Large intestine (tissue), 3 donors: ENCODE measurements at regions not wholly inside any gene's neighbourhood (a gene's known extent, or its start where the extent isn't known, plus 50 kb on each side); places are given as distances from the start of the nearest gene placed in this dataset.

Experiments used
- DNase-seq, 2 donors: peaks; one replicate each; pipeline versions ENCODE4 v3.0.0 to v3.0.0-alpha.2; 2013
- H3K27ac ChIP-seq: one replicate; pipeline ENCODE4 v1.5.1; 2013; ENCODE audit warnings: low read length
- H3K27me3 ChIP-seq: 2 replicates; pipeline ENCODE4 v1.6.1; 2013; ENCODE audit warnings: low read length; ENCODE audit not compliant: control insufficient read depth, insufficient read depth
- H3K36me3 ChIP-seq: 2 replicates; pipeline ENCODE4 v1.6.1; 2013; ENCODE audit warnings: low read length; ENCODE audit not compliant: control insufficient read depth, insufficient read depth
- H3K4me1 ChIP-seq: one replicate; pipeline ENCODE4 v1.6.1; 2013; ENCODE audit warnings: low read length; ENCODE audit not compliant: control insufficient read depth, insufficient read depth
- H3K4me3 ChIP-seq: one replicate; pipeline ENCODE4 v1.5.1; 2013; ENCODE audit warnings: low read length
- H3K9me3 ChIP-seq: one replicate; pipeline ENCODE4 v1.6.1; 2013; ENCODE audit warnings: mild to moderate bottlenecking, low read depth, low read length, moderate library complexity; ENCODE audit not compliant: control insufficient read depth
- WGBS: methylation state at CpG from one replicate; pipeline ENCODE4 v1.1.5; 2013; ENCODE audit warnings: low lambda C conversion rate; ENCODE audit not compliant: insufficient coverage; 5-methylcytosine and 5-hydroxymethylcytosine counted together

GRCh38 chrY:7736847-7737365 lies 825.4 kb upstream of the AMELY start:
- H3K4me1 ChIP-seq = no peaks in the 10 kb centered on the region
- no peak for DNase-seq
- no peak overlapping the region for H3K27ac ChIP-seq
- H3K4me3 ChIP-seq = no peak overlapping the region
- no peaks in the 10 kb centered on the region for H3K27me3 ChIP-seq
- no CpG with 5 or more reads among the region's 1 CpG for WGBS
- H3K36me3 ChIP-seq = no peaks in the 10 kb centered on the region
- H3K9me3 ChIP-seq = no peaks in the 10 kb centered on the region

GRCh38 chrY:7731651-7732050 lies 820.1 kb upstream of the AMELY start:
- no peak overlapping the region for H3K4me3 ChIP-seq
- no peak overlapping the region for H3K27ac ChIP-seq
- H3K36me3 ChIP-seq = no peaks in the 10 kb centered on the region
- H3K9me3 ChIP-seq = no peaks in the 10 kb centered on the region
- DNase-seq = no peak
- H3K4me1 ChIP-seq = no peaks in the 10 kb centered on the region
- no CpG with 5 or more reads among the region's 1 CpG for WGBS
- no peaks in the 10 kb centered on the region for H3K27me3 ChIP-seq

GRCh38 chrY:7730664-7731063 lies 819.1 kb upstream of the AMELY start:
- no peaks in the 10 kb centered on the region for H3K4me1 ChIP-seq
- no CpG with 5 or more reads among the region's 2 CpGs for WGBS
- no peaks in the 10 kb centered on the region for H3K36me3 ChIP-seq
- no peaks in the 10 kb centered on the region for H3K27me3 ChIP-seq
- no peaks in the 10 kb centered on the region for H3K9me3 ChIP-seq
- DNase-seq = no peak
- no peak overlapping the region for H3K27ac ChIP-seq
- no peak overlapping the region for H3K4me3 ChIP-seq

- Histone ChIP-seq H3K4me3 (no peak overlapping the region), H3K9me3 (no peaks in the 10 kb centered on the region), H3K4me1 (no peaks in the 10 kb centered on the region), H3K27me3 (no peaks in the 10 kb centered on the region), H3K36me3 (no peaks in the 10 kb centered on the region), H3K27ac (no peak overlapping the region)
- no CpG with 5 or more reads among the region's 2 CpGs for WGBS
- DNase-seq = no peak
These were observed 818.5 kb upstream of the AMELY start for GRCh38 chrY:7730071-7730470.

GRCh38 chrY:7729318-7730011 lies 817.9 kb upstream of the AMELY start:
- Histone ChIP-seq H3K4me1 (no peaks in the 10 kb centered on the region), H3K27me3 (no peaks in the 10 kb centered on the region), H3K9me3 (no peaks in the 10 kb centered on the region), H3K4me3 (no peak overlapping the region), H3K27ac (no peak overlapping the region), H3K36me3 (no peaks in the 10 kb centered on the region)
- no peak for DNase-seq
- WGBS = no CpG with 5 or more reads among the region's 8 CpGs

- H3K27ac ChIP-seq = no peak overlapping the region
- H3K36me3 ChIP-seq = no peaks in the 10 kb centered on the region
- no peak overlapping the region for H3K4me3 ChIP-seq
- no peaks in the 10 kb centered on the region for H3K27me3 ChIP-seq
- no peak for DNase-seq
- no CpG with 5 or more reads among the region's 2 CpGs for WGBS
- no peaks in the 10 kb centered on the region for H3K9me3 ChIP-seq
- no peaks in the 10 kb centered on the region for H3K4me1 ChIP-seq
These were observed 817.4 kb upstream of the AMELY start for GRCh38 chrY:7728935-7729317.

- WGBS = no CpG with 5 or more reads among the region's 4 CpGs
- Histone ChIP-seq H3K27ac (no peak overlapping the region), H3K36me3 (no peaks in the 10 kb centered on the region)
These were observed 814.4 kb upstream of the AMELY start for GRCh38 chrY:7725791-7726460.

GRCh38 chrY:7723991-7724632 lies 812.6 kb upstream of the AMELY start:
- Histone ChIP-seq H3K36me3 (no peaks in the 10 kb centered on the region), H3K27me3 (no peaks in the 10 kb centered on the region), H3K4me1 (no peaks in the 10 kb centered on the region), H3K27ac (no peak overlapping the region), H3K9me3 (no peaks in the 10 kb centered on the region), H3K4me3 (no peak overlapping the region)
- DNase-seq = no peak
- no CpG with 5 or more reads among the region's 1 CpG for WGBS

More at GRCh38 chrY:7725791-7726460, 814.4 kb upstream of the AMELY start:
- Histone ChIP-seq H3K4me1 (no peaks in the 10 kb centered on the region), H3K4me3 (no peak overlapping the region), H3K9me3 (no peaks in the 10 kb centered on the region), H3K27me3 (no peaks in the 10 kb centered on the region)
- no peak for DNase-seq

GRCh38 chrY:7723127-7723526 lies 811.6 kb upstream of the AMELY start:
- Histone ChIP-seq H3K9me3 (no peaks in the 10 kb centered on the region), H3K4me1 (no peaks in the 10 kb centered on the region), H3K36me3 (no peaks in the 10 kb centered on the region), H3K4me3 (no peak overlapping the region), H3K27ac (no peak overlapping the region), H3K27me3 (no peaks in the 10 kb centered on the region)
- no CpG with 5 or more reads among the region's 2 CpGs for WGBS
- DNase-seq = no peak

GRCh38 chrY:7722566-7722965 lies 811.0 kb upstream of the AMELY start:
- H3K4me3 ChIP-seq = no peak overlapping the region
- H3K27ac ChIP-seq = no peak overlapping the region
- H3K9me3 ChIP-seq = no peaks in the 10 kb centered on the region
- no peaks in the 10 kb centered on the region for H3K4me1 ChIP-seq
- DNase-seq = no peak
- no peaks in the 10 kb centered on the region for H3K36me3 ChIP-seq
- no peaks in the 10 kb centered on the region for H3K27me3 ChIP-seq
